Body of pancreas (tissue), 4 donors: ENCODE measurements at regions not wholly inside any gene's neighbourhood (a gene's known extent, or its start where the extent isn't known, plus 50 kb on each side); places are given as distances from the start of the nearest gene placed in this dataset.
"Not testable (repeated sequence)": the region's sequence is repeated elsewhere in the genome, so short reads cannot be mapped to it uniquely, and the experiment has no call there.

Experiments
- POLR2A ChIP-seq, 3 donors: fragments of 450-650 bp; IDR thresholded peaks; one replicate each; pipeline ENCODE4 v1.6.1; 2016; ENCODE audit warnings: antibody characterized with exemption in 3 of 3, mild to moderate bottlenecking in 2 of 3
- TF ChIP-seq, protein P1 (sequence below), 7 experiments: fragments of 450-650 bp in 4 of 7; fragments of 200-600 bp in 3 of 7; sonication (generic) in 3 of 7; IDR thresholded peaks; one replicate each; pipeline ENCODE4 v1.5.1; 2016 to 2019; ENCODE audit warnings: antibody characterized with exemption in 7 of 7

DNA sequence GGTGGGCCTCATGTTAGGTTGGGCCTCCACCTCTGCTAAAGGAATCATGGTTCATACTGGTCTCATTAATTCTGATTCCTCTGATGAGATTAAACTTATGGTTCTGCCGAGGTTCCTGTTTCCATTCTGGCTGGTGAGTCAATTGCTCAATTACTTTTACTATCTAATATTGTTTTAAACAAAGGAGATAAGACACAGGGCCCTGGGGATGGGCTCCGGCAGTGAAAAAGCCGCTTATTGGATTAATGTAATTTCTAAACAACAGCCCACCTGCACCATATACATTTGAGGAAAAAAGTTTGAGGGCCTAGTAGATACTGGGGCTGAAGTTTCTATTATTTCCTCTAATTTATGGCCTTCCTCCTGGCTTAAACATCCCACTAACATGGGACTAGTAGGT lies 610.4 kb upstream of the ACO1 start:
- not testable (repeated sequence) for TF ChIP-seq POLR2A (IDR thresholded peaks at IDR 0.05)
- TF ChIP-seq, protein P1, sequence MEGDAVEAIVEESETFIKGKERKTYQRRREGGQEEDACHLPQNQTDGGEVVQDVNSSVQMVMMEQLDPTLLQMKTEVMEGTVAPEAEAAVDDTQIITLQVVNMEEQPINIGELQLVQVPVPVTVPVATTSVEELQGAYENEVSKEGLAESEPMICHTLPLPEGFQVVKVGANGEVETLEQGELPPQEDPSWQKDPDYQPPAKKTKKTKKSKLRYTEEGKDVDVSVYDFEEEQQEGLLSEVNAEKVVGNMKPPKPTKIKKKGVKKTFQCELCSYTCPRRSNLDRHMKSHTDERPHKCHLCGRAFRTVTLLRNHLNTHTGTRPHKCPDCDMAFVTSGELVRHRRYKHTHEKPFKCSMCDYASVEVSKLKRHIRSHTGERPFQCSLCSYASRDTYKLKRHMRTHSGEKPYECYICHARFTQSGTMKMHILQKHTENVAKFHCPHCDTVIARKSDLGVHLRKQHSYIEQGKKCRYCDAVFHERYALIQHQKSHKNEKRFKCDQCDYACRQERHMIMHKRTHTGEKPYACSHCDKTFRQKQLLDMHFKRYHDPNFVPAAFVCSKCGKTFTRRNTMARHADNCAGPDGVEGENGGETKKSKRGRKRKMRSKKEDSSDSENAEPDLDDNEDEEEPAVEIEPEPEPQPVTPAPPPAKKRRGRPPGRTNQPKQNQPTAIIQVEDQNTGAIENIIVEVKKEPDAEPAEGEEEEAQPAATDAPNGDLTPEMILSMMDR (IDR thresholded peaks at IDR 0.05) = not testable (repeated sequence)
